ENCODE measurements at regions not wholly inside any gene's neighbourhood (a gene's known extent, or its start where the extent isn't known, plus 50 kb on each side); places are given as distances from the start of the nearest gene placed in this dataset.

GRCh38 chr10:28839600-28840007 lies 162.3 kb downstream of the BAMBI start (continued):
- peak; percentile 58 for TF ChIP-seq ZNF395 (CRISPR knock-in tag; IDR thresholded peaks at IDR 0.05)
- TF ChIP-seq ZNF311 (CRISPR knock-in tag; IDR thresholded peaks at IDR 0.05), result 0 out of 2 replicates have a peak, but pooled peaks have one; percentile 54
- TF ChIP-seq HIVEP1 (CRISPR knock-in tag; IDR thresholded peaks at IDR 0.05), result no peak
- peak; percentile 42; the same call in 1 of the 2 replicates for TF ChIP-seq BCOR (IDR thresholded peaks at IDR 0.05)
- TF ChIP-seq ATF6 (CRISPR knock-in tag; IDR thresholded peaks at IDR 0.05), result no peak
- TF ChIP-seq HES1 (IDR thresholded peaks at IDR 0.05; ENCODE audit: low read depth), result peak; percentile 63; the same call in 1 of the 2 replicates
- no peak for TF ChIP-seq ZNF24 (IDR thresholded peaks at IDR 0.05)
- TF ChIP-seq SLC30A9 (CRISPR knock-in tag; IDR thresholded peaks at IDR 0.05), result no peak
- peak; percentile 87; the same call in 1 of the 2 replicates for TF ChIP-seq NCOA1 (IDR thresholded peaks at IDR 0.05; ENCODE audit: low read depth)
- peak; percentile 79; the same call in 1 of the 2 replicates for TF ChIP-seq CC2D1A (IDR thresholded peaks at IDR 0.05)
- no peak for TF ChIP-seq ZNF507 (tag; conservative IDR thresholded peaks at IDR 0.05)
- TF ChIP-seq ZNF41 (CRISPR knock-in tag; conservative IDR thresholded peaks at IDR 0.05), result no peak
- TF ChIP-seq TRIM24 (IDR thresholded peaks at IDR 0.05), result peak; percentile 84 to 91
- no peak for TF ChIP-seq ESRRB (CRISPR knock-in tag; IDR thresholded peaks at IDR 0.05; ENCODE audit: borderline replicate concordance)
- TF ChIP-seq MED1 (CRISPR knock-in tag; IDR thresholded peaks at IDR 0.05; ENCODE audit: borderline replicate concordance), result no peak
- no peak for TF ChIP-seq FOXP4 (CRISPR knock-in tag; IDR thresholded peaks at IDR 0.05; ENCODE audit: borderline replicate concordance)
- TF ChIP-seq E4F1 (CRISPR knock-in tag; IDR thresholded peaks at IDR 0.05; ENCODE audit: borderline replicate concordance), result no peak
- TF ChIP-seq NFATC3 (IDR thresholded peaks at IDR 0.05), result no peak
